ENCODE measurements at regions not wholly inside any gene's neighbourhood (a gene's known extent, or its start where the extent isn't known, plus 50 kb on each side); places are given as distances from the start of the nearest gene placed in this dataset.

DNA sequence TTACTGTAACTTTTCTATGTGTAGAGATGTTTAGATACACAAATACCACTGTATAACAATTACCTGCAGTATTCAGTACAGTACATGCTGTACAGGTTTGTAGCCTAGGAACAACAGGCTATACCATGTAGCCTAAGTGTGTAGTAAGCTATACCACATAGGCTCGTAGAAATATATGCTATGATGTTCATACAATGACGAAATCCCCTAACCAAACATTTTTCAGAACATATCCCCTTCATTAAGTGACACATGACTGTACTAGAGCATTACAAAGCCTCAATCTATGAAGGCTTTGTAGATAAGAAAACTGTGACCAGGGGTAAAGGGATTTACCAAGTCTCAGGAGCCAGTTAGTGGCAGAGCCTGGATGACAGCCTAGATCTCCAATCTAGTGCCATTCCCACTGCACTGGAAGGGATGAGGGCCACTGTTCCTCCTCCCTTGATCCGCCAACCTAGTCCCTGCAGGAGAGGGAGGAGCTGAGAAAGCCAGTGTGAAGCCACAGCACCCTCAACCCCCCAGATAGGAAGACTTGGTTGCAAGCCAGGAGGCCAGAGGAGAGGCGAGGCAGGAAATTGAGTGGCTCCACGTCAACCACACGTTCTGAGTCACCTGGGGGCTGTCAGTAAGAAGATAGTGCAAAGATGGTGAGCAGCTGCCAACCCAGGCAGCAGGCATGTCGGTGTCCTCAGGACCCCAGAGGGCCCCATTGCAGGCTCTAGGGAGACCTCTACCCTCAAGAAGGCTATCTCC, 227.7 kb downstream of the BCOR start:
- no peak for DNase-seq
- TF ChIP-seq, protein P1, sequence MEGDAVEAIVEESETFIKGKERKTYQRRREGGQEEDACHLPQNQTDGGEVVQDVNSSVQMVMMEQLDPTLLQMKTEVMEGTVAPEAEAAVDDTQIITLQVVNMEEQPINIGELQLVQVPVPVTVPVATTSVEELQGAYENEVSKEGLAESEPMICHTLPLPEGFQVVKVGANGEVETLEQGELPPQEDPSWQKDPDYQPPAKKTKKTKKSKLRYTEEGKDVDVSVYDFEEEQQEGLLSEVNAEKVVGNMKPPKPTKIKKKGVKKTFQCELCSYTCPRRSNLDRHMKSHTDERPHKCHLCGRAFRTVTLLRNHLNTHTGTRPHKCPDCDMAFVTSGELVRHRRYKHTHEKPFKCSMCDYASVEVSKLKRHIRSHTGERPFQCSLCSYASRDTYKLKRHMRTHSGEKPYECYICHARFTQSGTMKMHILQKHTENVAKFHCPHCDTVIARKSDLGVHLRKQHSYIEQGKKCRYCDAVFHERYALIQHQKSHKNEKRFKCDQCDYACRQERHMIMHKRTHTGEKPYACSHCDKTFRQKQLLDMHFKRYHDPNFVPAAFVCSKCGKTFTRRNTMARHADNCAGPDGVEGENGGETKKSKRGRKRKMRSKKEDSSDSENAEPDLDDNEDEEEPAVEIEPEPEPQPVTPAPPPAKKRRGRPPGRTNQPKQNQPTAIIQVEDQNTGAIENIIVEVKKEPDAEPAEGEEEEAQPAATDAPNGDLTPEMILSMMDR (conservative IDR thresholded peaks at IDR 0.05) = no peak
- Mint-ChIP-seq H3K36me3 (ENCODE audit: low read depth) (no peaks in the 10 kb centered on the region), H3K4me1 (peaks cover 12% of the 10 kb centered on the region), H3K27me3 (ENCODE audit: insufficient read depth) (peaks cover 20% of the 10 kb centered on the region), H3K4me3 (no peak overlapping the region), H3K27ac (no peak overlapping the region), H3K9me3 (peaks cover 11% of the 10 kb centered on the region)
- H3K36me3 ChIP-seq (ENCODE audit: control insufficient read depth, insufficient read depth, low read length) = no peaks in the 10 kb centered on the region
- WGBS, 2 experiments (ENCODE audit: insufficient coverage in 1 of 2, insufficient read length in 1 of 2) = 92% methylated on average over 7 of the region's 7 CpGs; no CpG with 5 or more reads in 1 of the 2 experiments
- H3K27me3 ChIP-seq (ENCODE audit: control insufficient read depth, insufficient read depth, low read length, poor library complexity, severe bottlenecking) = no peaks in the 10 kb centered on the region
- H3K4me3 ChIP-seq (ENCODE audit: low read length) = no peak overlapping the region
- H3K4me1 ChIP-seq (ENCODE audit: control insufficient read depth, insufficient read depth, low read length) = no peaks in the 10 kb centered on the region
- no peak overlapping the region for H3K9ac ChIP-seq (ENCODE audit: extremely low read depth, low read length, poor library complexity, severe bottlenecking)
- H3K27ac ChIP-seq (ENCODE audit: low read depth, low read length) = no peak overlapping the region
- H3K9me3 ChIP-seq (ENCODE audit: control insufficient read depth, low read length) = no peaks in the 10 kb centered on the region

DNA sequence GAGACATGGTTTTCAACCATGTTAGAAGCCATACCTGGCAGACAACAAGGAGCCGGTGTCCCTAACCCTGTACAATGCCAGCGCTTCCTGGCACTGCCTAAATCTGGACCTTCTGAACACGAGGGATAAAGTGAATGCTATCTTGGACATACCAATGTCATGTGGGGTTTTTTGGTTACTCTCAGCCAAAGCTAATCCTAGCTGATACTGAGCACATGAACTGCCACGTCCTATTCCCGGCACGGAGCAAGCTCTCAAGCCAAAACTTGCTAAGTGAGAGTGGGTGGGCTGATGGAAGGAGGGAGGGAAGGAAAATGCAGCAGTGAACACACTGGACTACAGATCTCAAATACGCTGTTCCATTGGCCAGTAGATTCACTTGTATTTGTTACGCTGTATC, 226.1 kb downstream of the BCOR start:
- Histone ChIP-seq H3K27ac (ENCODE audit: low read depth, low read length) (no peak overlapping the region), H3K9me3 (ENCODE audit: control insufficient read depth, low read length) (no peaks in the 10 kb centered on the region), H3K4me1 (ENCODE audit: control insufficient read depth, insufficient read depth, low read length) (no peaks in the 10 kb centered on the region), H3K36me3 (ENCODE audit: control insufficient read depth, insufficient read depth, low read length) (no peaks in the 10 kb centered on the region), H3K9ac (ENCODE audit: extremely low read depth, low read length, poor library complexity, severe bottlenecking) (no peak overlapping the region), H3K27me3 (ENCODE audit: control insufficient read depth, insufficient read depth, low read length, poor library complexity, severe bottlenecking) (no peaks in the 10 kb centered on the region), H3K4me3 (ENCODE audit: low read length) (no peak overlapping the region)
- Mint-ChIP-seq H3K4me1 (peaks cover 17% of the 10 kb centered on the region), H3K27ac (no peak overlapping the region), H3K4me3 (no peak overlapping the region), H3K36me3 (ENCODE audit: low read depth) (no peaks in the 10 kb centered on the region), H3K27me3 (ENCODE audit: insufficient read depth) (peaks cover 20% of the 10 kb centered on the region), H3K9me3 (peaks cover 11% of the 10 kb centered on the region)
- no peak for DNase-seq
- TF ChIP-seq, protein P1 (conservative IDR thresholded peaks at IDR 0.05) = no peak
- 78 to 100% methylated on average over 1 to 6 of the region's 8 CpGs for WGBS, 2 experiments (ENCODE audit: insufficient coverage in 1 of 2, insufficient read length in 1 of 2)

DNA sequence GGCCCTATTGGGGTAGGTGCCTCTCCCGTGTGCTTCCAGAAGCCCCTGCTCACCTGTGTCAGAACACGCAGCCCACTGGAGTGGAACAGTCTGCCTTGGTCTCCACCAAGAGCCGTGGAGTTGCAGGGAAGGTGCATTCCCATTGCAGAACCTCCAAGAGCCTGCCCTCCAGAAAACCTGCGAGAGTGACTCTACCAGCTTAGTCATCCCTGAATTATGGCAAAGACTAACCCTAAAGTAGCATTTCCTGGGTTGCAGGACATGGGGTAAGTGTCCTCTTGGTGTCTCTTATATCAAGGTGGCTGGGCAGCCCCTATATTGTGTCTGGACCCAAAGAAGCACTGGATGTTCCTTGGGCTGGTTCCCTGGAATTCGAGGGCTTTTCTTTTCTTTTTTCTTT, 224.6 kb downstream of the BCOR start:
- H3K27ac ChIP-seq (ENCODE audit: low read depth, low read length) = no peak overlapping the region
- WGBS, 2 experiments (ENCODE audit: insufficient coverage in 1 of 2, insufficient read length in 1 of 2) = 91 to 94% methylated on average over 2 to 5 of the region's 5 CpGs

More for the DNA sequence above, 224.6 kb downstream of the BCOR start:
- H3K9me3 ChIP-seq (ENCODE audit: control insufficient read depth, low read length) = no peaks in the 10 kb centered on the region
- peaks cover 22% of the 10 kb centered on the region for H3K27me3 Mint-ChIP-seq (ENCODE audit: insufficient read depth)
- H3K4me1 Mint-ChIP-seq = peaks cover 19% of the 10 kb centered on the region
- H3K27me3 ChIP-seq (ENCODE audit: control insufficient read depth, insufficient read depth, low read length, poor library complexity, severe bottlenecking) = no peaks in the 10 kb centered on the region
- DNase-seq = no peak
- no peak overlapping the region for H3K4me3 ChIP-seq (ENCODE audit: low read length)
- H3K36me3 ChIP-seq (ENCODE audit: control insufficient read depth, insufficient read depth, low read length) = no peaks in the 10 kb centered on the region
- TF ChIP-seq, protein P1 (conservative IDR thresholded peaks at IDR 0.05) = no peak
- no peak overlapping the region for H3K4me3 Mint-ChIP-seq
- H3K9me3 Mint-ChIP-seq = peaks cover 6% of the 10 kb centered on the region
- no peak overlapping the region for H3K9ac ChIP-seq (ENCODE audit: extremely low read depth, low read length, poor library complexity, severe bottlenecking)
- H3K4me1 ChIP-seq (ENCODE audit: control insufficient read depth, insufficient read depth, low read length) = no peaks in the 10 kb centered on the region
- no peak overlapping the region for H3K27ac Mint-ChIP-seq
- H3K36me3 Mint-ChIP-seq (ENCODE audit: low read depth) = no peaks in the 10 kb centered on the region

Measured in endodermal cell (in vitro differentiated cells).